ENCODE measurements at regions not wholly inside any gene's neighbourhood (a gene's known extent, or its start where the extent isn't known, plus 50 kb on each side); places are given as distances from the start of the nearest gene placed in this dataset.

DNA sequence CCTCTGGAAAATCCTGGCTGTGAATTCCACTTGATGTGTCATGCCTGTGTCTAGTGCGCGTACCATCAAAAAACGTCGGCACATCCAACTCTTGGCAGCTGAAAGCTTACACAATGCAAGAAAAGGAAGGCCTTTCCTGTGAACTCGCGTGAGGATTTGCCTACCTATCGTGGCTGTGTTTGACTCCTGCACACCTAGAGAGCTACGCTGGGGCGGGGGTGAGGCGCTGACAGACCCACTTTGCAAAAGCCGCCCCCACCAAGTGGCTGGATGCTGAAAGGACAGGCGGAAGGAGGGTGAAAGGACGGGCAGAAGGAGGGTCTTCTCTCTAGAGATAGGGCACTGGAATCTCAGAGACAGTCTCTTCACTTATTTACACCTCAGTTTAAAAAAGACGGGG is 270.1 kb downstream of the EIPR1 start:
- TF ChIP-seq, protein P1, sequence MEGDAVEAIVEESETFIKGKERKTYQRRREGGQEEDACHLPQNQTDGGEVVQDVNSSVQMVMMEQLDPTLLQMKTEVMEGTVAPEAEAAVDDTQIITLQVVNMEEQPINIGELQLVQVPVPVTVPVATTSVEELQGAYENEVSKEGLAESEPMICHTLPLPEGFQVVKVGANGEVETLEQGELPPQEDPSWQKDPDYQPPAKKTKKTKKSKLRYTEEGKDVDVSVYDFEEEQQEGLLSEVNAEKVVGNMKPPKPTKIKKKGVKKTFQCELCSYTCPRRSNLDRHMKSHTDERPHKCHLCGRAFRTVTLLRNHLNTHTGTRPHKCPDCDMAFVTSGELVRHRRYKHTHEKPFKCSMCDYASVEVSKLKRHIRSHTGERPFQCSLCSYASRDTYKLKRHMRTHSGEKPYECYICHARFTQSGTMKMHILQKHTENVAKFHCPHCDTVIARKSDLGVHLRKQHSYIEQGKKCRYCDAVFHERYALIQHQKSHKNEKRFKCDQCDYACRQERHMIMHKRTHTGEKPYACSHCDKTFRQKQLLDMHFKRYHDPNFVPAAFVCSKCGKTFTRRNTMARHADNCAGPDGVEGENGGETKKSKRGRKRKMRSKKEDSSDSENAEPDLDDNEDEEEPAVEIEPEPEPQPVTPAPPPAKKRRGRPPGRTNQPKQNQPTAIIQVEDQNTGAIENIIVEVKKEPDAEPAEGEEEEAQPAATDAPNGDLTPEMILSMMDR (IDR thresholded peaks at IDR 0.05) = no peak
- TF ChIP-seq POLR2AphosphoS5 (IDR thresholded peaks at IDR 0.05) = no peak
- no peak for TF ChIP-seq POLR2A (IDR thresholded peaks at IDR 0.05)

All from sigmoid colon (tissue), 4 donors.